ENCODE measurements at regions not wholly inside any gene's neighbourhood (a gene's known extent, or its start where the extent isn't known, plus 50 kb on each side); places are given as distances from the start of the nearest gene placed in this dataset.

DNA sequence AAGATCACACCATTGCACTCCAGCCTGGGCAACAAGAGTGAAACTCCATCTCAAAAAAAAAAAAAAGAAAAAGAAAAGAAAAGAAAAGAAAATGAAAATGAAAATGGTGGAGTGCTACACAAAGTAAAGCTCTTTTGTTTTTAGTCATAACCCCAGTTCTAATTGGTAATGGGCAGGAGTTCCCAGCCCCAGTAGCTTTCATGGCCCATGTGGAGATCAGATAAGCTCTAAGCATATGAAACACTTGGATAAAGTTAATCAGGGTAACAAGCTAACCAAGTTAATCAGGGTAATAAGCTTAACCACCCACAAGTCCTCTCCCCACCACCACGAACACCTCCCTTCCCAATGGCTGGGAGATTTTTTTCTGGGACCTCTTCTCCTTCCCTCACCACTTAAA, 240.8 kb downstream of the BCL11A start:
- Histone ChIP-seq H3K4me1 (peaks cover 0 to 8% (median under 1%) of the 10 kb centered on the region in 10 experiments; a peak in 9 of 20 replicates), H4K20me1 (no peaks in the 10 kb centered on the region), H3K9me3 (replicated peaks in 1 of 11) (no peaks in the 10 kb centered on the region), H3K4me3 (no peak overlapping the region), H3K4me2 (no peak overlapping the region), H3K9ac (no peak overlapping the region), H3K27ac (no peak overlapping the region), H3K36me3 (no peaks in the 10 kb centered on the region), H3K27me3 (no peaks in the 10 kb centered on the region)
- no peak for TF ChIP-seq Cebpa-rat (IDR thresholded peaks at IDR 0.05)

DNA sequence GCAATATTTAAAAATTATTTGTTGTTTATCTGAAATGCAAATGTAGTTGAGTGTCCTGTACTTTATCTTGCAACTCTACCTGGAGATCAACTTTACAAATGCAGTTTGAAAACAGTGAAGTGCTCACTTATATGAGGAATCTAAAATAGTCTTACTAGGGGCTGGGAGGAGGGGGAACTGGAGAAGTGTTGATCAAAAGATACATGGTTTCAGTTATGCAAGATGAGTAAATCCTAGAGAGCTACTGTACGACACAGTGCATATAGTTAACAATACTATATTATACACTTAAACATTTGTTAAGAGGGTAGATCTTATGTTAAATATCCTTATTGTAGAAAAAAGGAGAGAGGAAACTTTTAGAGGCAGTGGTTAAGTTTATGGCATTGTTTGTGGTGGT, 241.9 kb downstream of the BCL11A start:
- no peak for TF ChIP-seq Cebpa-rat (IDR thresholded peaks at IDR 0.05)
- Histone ChIP-seq H3K27me3 (no peaks in the 10 kb centered on the region), H4K20me1 (no peaks in the 10 kb centered on the region), H3K4me3 (no peak overlapping the region), H3K4me1 (peaks cover 0 to 5% (median 0%) of the 10 kb centered on the region in 10 experiments; a peak in 2 of 20 replicates), H3K36me3 (no peaks in the 10 kb centered on the region), H3K27ac (no peak overlapping the region), H3K9me3 (replicated peaks in 1 of 11) (no peaks in the 10 kb centered on the region), H3K9ac (no peak overlapping the region), H3K4me2 (no peak overlapping the region)

DNA sequence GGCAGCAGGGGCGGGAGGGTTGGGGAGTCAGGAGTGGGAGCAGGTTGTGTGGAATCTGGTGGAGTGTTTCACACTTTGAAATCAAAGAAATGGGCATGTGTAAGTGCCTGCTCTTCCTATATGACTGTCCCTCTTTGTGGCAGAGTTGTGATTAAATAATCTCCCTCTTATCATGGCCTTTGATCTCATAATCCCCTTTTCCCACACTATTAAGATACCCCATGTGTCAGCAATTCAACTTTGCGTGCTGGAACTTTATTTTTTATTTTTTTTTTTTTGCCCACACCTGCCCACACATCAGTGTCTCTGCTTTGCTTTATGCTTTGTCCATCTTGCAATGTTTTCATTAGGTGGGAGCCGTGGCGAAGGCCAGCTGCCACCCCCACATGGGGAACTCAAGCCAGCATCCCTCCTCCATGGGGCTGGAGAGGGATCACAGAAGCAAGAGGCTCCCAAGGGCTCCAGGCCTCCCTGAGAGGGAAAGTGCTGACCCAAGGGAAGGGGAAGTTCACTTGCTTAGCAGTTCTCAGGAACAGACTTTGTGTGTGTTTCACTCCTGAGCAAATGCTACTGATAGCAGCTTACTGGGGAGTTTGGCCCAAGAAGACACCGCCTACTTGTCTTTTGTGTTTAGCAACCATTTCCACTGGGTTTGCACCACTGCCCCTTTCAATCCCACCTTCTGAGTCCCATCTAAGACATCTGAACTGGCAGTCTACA, 243.4 kb downstream of the BCL11A start:
- no peak overlapping the region for H3K4me2 ChIP-seq
- no peaks in the 10 kb centered on the region for H4K20me1 ChIP-seq
- H3K9ac ChIP-seq = no peak overlapping the region
- TF ChIP-seq Cebpa-rat (IDR thresholded peaks at IDR 0.05) = no peak
- H3K4me3 ChIP-seq = no peak overlapping the region
- H3K36me3 ChIP-seq = no peaks in the 10 kb centered on the region
- H3K4me1 ChIP-seq = peaks cover 0 to 5% (median 0%) of the 10 kb centered on the region in 10 experiments; a peak in 2 of 20 replicates
- no peaks in the 10 kb centered on the region for H3K9me3 ChIP-seq (replicated peaks in 1 of 11)
- no peaks in the 10 kb centered on the region for H3K27me3 ChIP-seq
- H3K27ac ChIP-seq = no peak overlapping the region

DNA sequence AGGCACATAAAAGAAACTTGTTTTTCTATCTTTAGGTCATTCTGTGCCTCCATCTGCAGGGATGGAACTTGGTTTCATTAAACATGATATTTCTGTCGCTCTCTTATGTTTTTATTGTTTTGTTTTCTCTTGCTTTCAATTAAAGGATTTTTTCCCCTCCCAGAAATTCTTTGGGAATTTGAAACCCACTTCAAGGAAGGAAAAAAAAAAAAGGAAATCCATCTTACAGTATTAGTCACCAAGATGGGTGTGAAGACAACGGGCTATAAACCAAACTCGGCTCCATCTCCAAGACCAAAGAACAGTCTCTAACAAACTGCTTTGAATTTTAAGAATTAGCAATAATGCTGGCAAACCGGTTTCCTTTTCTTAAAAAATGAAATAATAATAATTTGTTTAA, 244.1 kb downstream of the BCL11A start:
- Histone ChIP-seq H3K27me3 (no peaks in the 10 kb centered on the region), H3K4me3 (no peak overlapping the region), H3K9me3 (replicated peaks in 1 of 11) (no peaks in the 10 kb centered on the region), H3K4me1 (peaks cover 0 to 5% (median 0%) of the 10 kb centered on the region in 10 experiments; a peak in 2 of 20 replicates), H3K27ac (no peak overlapping the region), H3K4me2 (no peak overlapping the region), H4K20me1 (no peaks in the 10 kb centered on the region), H3K36me3 (no peaks in the 10 kb centered on the region), H3K9ac (no peak overlapping the region)
- TF ChIP-seq Cebpa-rat (IDR thresholded peaks at IDR 0.05) = no peak

DNA sequence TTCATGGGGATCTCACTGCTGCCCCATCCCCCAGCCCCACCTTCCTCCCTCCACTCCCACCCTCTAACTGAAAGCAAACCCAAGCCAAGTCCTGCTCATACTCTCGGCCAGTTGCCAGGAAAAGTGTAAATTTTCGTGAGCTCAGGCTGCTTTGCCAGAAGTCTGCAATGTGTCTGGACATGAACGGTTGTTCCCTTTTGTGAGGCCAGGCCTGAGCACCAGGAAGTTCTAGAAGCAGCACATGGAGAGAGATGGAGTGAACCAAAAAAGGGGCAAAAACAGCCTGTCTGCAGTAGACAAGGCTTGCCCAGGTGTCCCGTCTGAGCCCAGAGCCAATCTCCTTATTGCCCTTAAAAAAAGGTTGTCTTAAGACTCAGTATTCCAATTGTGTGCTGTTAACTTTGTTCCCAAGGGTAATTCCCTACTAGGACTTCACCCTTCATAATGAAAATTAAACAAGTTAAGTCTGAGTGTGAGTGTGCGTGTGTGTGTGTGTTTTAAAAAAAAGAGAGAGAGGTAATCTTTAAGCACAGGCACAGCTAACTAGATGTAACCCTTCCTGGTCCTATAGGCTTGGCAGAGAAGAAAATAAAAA, 247.1 kb downstream of the BCL11A start:
- TF ChIP-seq Cebpa-rat (IDR thresholded peaks at IDR 0.05) = no peak
- no peaks in the 10 kb centered on the region for H4K20me1 ChIP-seq
- H3K9ac ChIP-seq = no peak overlapping the region
- H3K27me3 ChIP-seq = no peaks in the 10 kb centered on the region
- H3K27ac ChIP-seq = no peak overlapping the region
- H3K9me3 ChIP-seq (replicated peaks in 1 of 11) = no peaks in the 10 kb centered on the region
- H3K4me2 ChIP-seq = no peak overlapping the region
- peaks cover 0 to 19% (median 11%) of the 10 kb centered on the region in 10 experiments; a peak in 13 of 20 replicates for H3K4me1 ChIP-seq
- no peak overlapping the region for H3K4me3 ChIP-seq
- H3K36me3 ChIP-seq = no peaks in the 10 kb centered on the region

DNA sequence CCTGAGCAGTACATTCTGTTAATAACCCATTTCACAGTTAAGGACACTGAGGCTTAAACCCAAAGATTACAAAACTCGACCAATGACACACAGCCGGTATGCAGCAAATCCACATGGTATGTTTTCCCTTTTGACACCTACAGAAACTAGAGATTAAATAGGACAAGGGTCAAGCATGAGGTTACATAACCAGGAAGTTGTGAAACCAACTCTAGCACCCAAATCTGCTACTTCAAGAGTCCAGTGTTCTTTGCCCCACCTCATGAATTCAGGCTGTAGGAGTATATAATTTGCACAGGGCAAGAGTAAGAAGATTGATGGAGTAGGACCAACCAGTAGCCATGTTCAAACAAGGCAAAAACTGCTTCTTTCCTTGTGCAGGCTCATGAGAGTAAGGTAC, 249.8 kb downstream of the BCL11A start:
- H3K9me3 ChIP-seq (replicated peaks in 1 of 11) = no peaks in the 10 kb centered on the region
- H3K36me3 ChIP-seq = no peaks in the 10 kb centered on the region
- H3K4me2 ChIP-seq = peak overlapping the region in 6 of 11 experiments; percentile 5 to 49 (median 36); a peak in 9 of 22 replicates
- H3K4me3 ChIP-seq = no peak overlapping the region
- no peak overlapping the region for H3K27ac ChIP-seq
- H3K27me3 ChIP-seq = no peaks in the 10 kb centered on the region
- H3K4me1 ChIP-seq = peaks cover 0 to 14% (median 11%) of the 10 kb centered on the region in 10 experiments; a peak in 13 of 20 replicates
- H3K9ac ChIP-seq = no peak overlapping the region
- no peak for TF ChIP-seq Cebpa-rat (IDR thresholded peaks at IDR 0.05)
- no peaks in the 10 kb centered on the region for H4K20me1 ChIP-seq

DNA sequence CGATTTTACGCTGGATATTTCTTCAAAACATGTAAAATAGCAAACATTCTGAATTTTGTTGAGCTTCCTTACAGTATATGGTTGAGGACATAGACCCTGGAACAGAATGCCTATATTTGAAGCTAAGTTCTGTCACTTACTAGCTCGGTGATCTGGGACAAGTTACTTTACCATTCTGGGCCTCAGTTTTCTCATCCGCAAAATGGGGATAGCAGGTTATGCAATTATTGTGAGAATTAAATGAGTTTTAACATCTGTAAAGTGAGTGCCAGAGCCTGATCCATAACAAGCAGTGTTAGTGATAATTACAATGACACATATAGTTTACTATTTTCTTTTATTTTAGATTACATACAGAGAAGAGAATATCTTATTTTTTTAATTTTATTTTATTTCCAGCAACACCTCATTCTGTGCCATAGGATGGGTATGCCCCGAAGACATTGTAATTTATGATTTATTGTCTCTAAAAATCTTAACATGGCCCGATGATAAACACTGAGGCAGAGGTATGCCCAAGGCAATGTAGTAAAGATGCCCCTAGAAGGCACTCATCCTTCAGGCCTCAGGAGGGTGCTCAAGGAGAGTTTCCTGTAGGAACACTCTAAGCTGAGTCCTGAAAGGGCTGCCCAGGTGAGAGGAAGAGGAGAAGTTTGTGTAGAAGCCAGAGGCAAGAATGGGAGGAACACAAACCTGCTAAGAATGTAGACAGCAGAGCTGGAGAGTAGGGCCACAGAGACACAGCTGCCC, 250.9 kb downstream of the BCL11A start:
- Histone ChIP-seq H3K9me3 (replicated peaks in 1 of 11) (no peaks in the 10 kb centered on the region), H3K9ac (no peak overlapping the region), H4K20me1 (no peaks in the 10 kb centered on the region), H3K36me3 (no peaks in the 10 kb centered on the region), H3K4me2 (peak overlapping the region in 8 of 11 experiments; percentile 1 to 35 (median 18); a peak in 7 of 22 replicates), H3K27me3 (no peaks in the 10 kb centered on the region), H3K4me3 (no peak overlapping the region), H3K27ac (no peak overlapping the region), H3K4me1 (peaks cover 0 to 14% (median 11%) of the 10 kb centered on the region in 10 experiments; a peak in 13 of 20 replicates)
- TF ChIP-seq Cebpa-rat (IDR thresholded peaks at IDR 0.05) = no peak

DNA sequence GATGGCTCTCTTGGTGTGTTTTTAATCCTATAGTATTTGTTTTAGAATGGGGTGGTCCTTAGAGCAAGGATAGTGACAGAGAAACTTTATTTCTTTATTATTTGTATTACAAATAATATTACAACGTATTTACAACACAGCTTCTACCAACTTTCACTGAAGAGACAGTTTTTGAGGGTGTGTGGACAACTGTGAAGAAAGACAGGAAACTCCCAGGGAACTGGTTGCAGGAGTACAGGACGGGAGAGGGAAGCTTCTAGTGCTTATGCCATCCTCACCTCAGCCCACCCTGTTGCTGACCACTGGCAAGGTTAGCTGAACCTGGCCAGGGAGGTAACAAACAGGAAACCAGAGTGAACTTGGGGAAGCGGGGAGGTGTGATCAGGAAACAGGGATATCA, 251.7 kb downstream of the BCL11A start:
- Histone ChIP-seq H3K4me2 (no peak overlapping the region), H3K9ac (no peak overlapping the region), H3K9me3 (replicated peaks in 1 of 11) (no peaks in the 10 kb centered on the region), H3K4me1 (peaks cover 0 to 14% (median 11%) of the 10 kb centered on the region in 10 experiments; a peak in 13 of 20 replicates), H3K4me3 (no peak overlapping the region), H3K27ac (no peak overlapping the region), H3K36me3 (no peaks in the 10 kb centered on the region), H4K20me1 (no peaks in the 10 kb centered on the region), H3K27me3 (no peaks in the 10 kb centered on the region)
- no peak for TF ChIP-seq Cebpa-rat (IDR thresholded peaks at IDR 0.05)

DNA sequence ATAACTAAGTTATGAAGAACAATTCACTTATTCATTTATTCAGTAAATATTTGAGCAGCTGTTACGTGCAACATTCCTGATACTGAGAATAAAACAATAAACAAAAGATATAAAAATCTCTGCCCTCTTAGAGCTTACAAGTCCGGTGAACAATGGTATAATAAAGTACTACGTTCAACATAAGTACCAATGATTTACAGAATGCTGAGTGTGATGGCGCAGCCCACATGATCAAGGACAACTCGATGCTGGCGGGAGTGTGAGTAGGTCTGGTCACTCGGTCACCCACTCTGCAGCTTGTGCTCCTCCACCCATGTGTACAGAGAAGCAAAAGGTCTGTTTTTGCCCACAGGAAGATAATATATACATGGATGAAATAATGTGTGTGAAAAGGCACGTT, 254.3 kb downstream of the BCL11A start:
- Histone ChIP-seq H3K9ac (no peak overlapping the region), H4K20me1 (no peaks in the 10 kb centered on the region), H3K27ac (no peak overlapping the region), H3K27me3 (no peaks in the 10 kb centered on the region), H3K9me3 (replicated peaks in 1 of 11) (no peaks in the 10 kb centered on the region), H3K36me3 (no peaks in the 10 kb centered on the region), H3K4me1 (peaks cover 8 to 16% (median 13%) of the 10 kb centered on the region in 10 experiments; a peak in 18 of 20 replicates), H3K4me3 (no peak overlapping the region), H3K4me2 (no peak overlapping the region)
- no peak for TF ChIP-seq Cebpa-rat (IDR thresholded peaks at IDR 0.05)
